Left ventricle myocardium inferior (tissue), 1 donor: ENCODE measurements at regions not wholly inside any gene's neighbourhood (a gene's known extent, or its start where the extent isn't known, plus 50 kb on each side); places are given as distances from the start of the nearest gene placed in this dataset.
"Not testable (repeated sequence)": the region's sequence is repeated elsewhere in the genome, so short reads cannot be mapped to it uniquely, and the experiment has no call there.

Source experiments
- DNase-seq: peaks from one replicate; pipeline ENCODE4 v3.0.0-alpha.2; 2020
- H3K27ac ChIP-seq: fragments of 200-600 bp; replicated peaks from 2 replicates; pipeline ENCODE4 v1.8.0; 2021
- H3K27me3 ChIP-seq: fragments of 200-600 bp; 2 replicates; pipeline ENCODE4 v1.8.0; 2021; ENCODE audit warnings: low read depth
- H3K36me3 ChIP-seq: fragments of 200-600 bp; 2 replicates; pipeline ENCODE4 v1.8.0; 2021
- H3K4me1 ChIP-seq: fragments of 200-600 bp; 2 replicates; pipeline ENCODE4 v1.8.0; 2021
- H3K4me3 ChIP-seq: fragments of 200-600 bp; 2 replicates; pipeline ENCODE4 v1.8.0; 2021; ENCODE audit warnings: mild to moderate bottlenecking, moderate library complexity
- H3K9me3 ChIP-seq: fragments of 200-600 bp; replicated peaks from 2 replicates; pipeline ENCODE4 v1.8.0; 2021
- intact Hi-C: fragments of 100-400 bp; cut with micrococcal nuclease; formaldehyde crosslinking; loops from one replicate; pipeline ENCODE4 v1.11.0; 2022
- TF ChIP-seq, protein P1 (sequence below): fragments of 200-600 bp; IDR thresholded peaks from 2 replicates; pipeline ENCODE4 v1.8.0; 2021; ENCODE audit warnings: antibody characterized with exemption, mild to moderate bottlenecking, borderline replicate concordance
- donor health status: DM: no; HTN: yes; CAD: no; lungs with severe emphysema.

DNA sequence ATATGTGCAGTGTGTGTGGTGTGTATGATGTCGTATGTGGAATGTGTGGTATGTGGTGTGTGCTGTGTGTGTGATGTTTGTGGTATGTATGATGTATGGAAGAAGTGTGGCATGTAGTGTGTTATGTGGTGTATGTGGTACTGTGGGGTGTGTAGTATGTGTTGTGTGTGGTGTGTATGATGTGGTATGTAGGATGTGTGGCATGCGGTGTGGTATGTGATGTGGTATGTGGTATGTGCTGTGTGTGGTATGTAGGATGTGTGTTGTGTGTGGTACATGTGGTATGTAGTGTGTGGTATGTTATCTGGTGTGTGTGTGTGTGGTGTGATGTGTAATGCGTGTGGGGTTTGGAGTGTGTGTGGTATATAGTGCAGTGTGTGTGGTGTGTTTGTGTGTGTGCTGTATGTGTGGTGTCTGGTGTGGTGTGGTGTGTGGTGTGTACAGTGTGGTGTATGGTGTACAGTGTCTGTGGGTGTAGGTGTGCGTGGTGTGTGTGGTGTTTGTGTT is 129.6 kb downstream of the ATP6V0E2 start:
- Histone ChIP-seq H3K27me3 (peaks cover 3% of the 10 kb centered on the region), H3K27ac (no peak overlapping the region), H3K4me3 (no peak overlapping the region), H3K4me1 (no peaks in the 10 kb centered on the region), H3K36me3 (no peaks in the 10 kb centered on the region), H3K9me3 (no peaks in the 10 kb centered on the region)
- intact Hi-C loops = no loop called here
- no peak for DNase-seq
- TF ChIP-seq, protein P1, sequence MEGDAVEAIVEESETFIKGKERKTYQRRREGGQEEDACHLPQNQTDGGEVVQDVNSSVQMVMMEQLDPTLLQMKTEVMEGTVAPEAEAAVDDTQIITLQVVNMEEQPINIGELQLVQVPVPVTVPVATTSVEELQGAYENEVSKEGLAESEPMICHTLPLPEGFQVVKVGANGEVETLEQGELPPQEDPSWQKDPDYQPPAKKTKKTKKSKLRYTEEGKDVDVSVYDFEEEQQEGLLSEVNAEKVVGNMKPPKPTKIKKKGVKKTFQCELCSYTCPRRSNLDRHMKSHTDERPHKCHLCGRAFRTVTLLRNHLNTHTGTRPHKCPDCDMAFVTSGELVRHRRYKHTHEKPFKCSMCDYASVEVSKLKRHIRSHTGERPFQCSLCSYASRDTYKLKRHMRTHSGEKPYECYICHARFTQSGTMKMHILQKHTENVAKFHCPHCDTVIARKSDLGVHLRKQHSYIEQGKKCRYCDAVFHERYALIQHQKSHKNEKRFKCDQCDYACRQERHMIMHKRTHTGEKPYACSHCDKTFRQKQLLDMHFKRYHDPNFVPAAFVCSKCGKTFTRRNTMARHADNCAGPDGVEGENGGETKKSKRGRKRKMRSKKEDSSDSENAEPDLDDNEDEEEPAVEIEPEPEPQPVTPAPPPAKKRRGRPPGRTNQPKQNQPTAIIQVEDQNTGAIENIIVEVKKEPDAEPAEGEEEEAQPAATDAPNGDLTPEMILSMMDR = no peak

DNA sequence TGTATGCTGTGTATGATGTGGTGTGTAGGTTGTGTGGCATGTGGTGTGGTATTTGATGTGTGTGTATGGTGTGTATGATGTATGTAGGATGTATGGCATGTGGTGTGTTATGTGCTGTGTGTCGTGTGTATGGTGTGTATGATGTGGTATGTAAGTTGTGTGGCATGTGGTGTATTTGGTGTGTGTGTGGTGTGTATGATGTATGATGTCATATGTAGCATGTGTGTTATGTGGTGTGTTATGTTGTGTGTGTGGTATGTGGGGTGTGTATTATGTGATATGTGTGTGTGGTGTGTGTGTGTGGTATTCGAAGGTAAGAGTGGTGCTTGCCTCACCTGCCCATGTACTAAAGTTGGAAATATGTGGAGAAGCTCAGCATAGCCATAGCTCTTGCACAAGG is 130.2 kb downstream of the ATP6V0E2 start:
- H3K36me3 ChIP-seq, H3K27ac ChIP-seq, H3K9me3 ChIP-seq, intact Hi-C loops, DNase-seq, H3K4me1 ChIP-seq, H3K4me3 ChIP-seq, H3K27me3 ChIP-seq: not testable (repeated sequence)

DNA sequence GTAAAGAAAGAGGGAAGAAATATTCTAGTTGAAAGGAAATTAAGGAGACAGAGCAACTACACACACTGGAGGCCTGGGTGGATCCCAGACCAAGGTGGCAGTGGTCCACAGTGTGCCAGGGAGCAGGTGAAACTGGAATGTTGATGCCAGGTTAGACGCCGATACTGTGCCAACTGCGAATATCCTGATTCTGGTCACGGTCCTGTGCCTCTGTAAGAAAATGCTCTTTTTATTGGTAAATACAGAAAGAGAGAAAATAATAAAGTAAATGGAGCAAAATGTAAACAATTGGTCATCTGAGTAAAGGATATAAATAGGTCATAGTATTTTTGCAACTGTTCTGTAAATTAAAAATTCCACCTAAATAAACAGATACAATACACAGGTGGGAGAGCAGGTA is 131.1 kb downstream of the ATP6V0E2 start:
- H3K27ac ChIP-seq, H3K36me3 ChIP-seq, H3K27me3 ChIP-seq, DNase-seq, intact Hi-C loops, H3K4me1 ChIP-seq, H3K9me3 ChIP-seq, H3K4me3 ChIP-seq: not testable (repeated sequence)

DNA sequence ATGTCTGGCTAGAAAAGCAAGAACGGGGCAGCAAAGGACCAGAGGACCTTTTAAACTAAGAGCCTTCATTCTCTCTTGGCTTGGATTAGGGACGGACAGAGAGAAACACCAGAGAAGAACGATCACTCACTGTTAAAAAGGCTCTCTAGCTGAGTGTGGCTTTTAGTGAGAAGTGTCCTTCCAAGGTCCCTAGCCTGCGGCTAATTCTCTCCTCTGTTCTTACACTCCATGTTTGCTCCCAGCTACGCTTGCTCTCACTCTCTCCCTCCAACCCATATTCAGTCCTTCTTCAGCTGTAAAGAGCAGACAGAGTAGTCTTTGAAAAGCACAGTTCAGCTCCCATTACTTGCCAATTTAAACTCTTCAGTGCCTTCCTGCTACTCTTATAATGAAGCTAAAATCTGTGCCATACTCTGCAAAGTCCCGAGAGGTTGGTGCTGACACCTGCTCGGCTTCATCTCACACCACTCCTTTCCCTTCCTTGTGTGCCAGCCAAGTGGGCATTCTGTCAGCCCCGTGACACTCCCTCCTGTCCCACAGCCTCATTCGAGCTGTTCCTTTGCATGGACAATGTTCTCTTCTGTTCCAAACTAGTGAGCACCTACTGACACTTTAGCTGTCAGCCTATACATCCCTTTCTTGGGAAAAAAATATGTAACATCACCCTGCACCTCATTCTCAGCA is 136.0 kb downstream of the ATP6V0E2 start:
- DNase-seq, H3K4me3 ChIP-seq, H3K9me3 ChIP-seq, H3K4me1 ChIP-seq, H3K27me3 ChIP-seq, H3K36me3 ChIP-seq, intact Hi-C loops: not testable (repeated sequence)
- peak overlapping the region; percentile 23 for H3K27ac ChIP-seq

DNA sequence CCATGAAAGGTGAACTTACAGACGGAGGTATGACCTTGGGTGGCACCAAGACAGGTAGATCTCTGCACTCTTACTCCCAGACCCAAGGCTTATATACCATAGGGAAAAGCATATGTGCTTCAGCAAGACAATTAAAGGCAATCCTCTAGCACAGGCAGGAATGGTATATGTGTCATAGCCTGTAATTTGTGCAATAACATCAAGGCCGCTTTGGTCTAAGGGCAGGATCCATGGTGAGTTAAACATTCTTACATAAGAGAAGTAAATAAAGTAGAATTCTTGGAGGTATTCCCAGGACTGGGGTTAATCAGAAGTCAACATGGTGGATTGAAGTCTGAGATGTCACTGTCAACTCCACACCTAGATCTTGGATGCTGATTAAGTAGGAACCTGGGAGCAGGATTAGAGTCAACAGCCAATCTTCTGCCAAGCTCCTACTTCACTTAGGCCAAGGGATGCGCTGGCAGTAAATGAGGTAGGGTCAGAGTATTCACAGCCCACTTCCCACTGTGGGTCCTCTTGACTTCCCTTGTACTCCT is 143.0 kb downstream of the ATP6V0E2 start:
- H3K36me3 ChIP-seq = not testable (repeated sequence)

DNA sequence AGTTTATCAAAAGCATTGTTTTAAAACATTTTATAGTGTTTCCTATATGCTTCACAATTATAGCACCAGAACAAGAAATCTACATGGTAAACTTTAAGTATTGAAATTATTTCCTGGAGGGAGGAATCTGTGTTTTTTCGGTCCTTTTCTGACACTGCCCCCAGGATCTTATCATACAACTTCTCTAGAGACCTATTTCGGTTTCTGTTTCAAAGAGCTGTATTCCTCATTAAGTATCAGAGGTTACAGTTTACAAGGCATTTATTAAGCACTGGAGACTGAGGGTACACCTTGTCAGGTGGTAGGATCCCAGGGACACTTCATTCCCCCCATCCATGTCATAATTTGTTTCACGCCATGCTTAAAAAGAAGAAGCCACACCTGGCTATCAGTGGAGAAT is 146.4 kb downstream of the ATP6V0E2 start:
- H3K36me3 ChIP-seq, H3K27ac ChIP-seq, H3K4me3 ChIP-seq, intact Hi-C loops, H3K27me3 ChIP-seq, H3K9me3 ChIP-seq, H3K4me1 ChIP-seq, DNase-seq: not testable (repeated sequence)

More for the DNA sequence above, 143.0 kb downstream of the ATP6V0E2 start:
- H3K4me3 ChIP-seq, H3K27ac ChIP-seq, DNase-seq, H3K9me3 ChIP-seq, H3K4me1 ChIP-seq, H3K27me3 ChIP-seq, intact Hi-C loops: not testable (repeated sequence)

DNA sequence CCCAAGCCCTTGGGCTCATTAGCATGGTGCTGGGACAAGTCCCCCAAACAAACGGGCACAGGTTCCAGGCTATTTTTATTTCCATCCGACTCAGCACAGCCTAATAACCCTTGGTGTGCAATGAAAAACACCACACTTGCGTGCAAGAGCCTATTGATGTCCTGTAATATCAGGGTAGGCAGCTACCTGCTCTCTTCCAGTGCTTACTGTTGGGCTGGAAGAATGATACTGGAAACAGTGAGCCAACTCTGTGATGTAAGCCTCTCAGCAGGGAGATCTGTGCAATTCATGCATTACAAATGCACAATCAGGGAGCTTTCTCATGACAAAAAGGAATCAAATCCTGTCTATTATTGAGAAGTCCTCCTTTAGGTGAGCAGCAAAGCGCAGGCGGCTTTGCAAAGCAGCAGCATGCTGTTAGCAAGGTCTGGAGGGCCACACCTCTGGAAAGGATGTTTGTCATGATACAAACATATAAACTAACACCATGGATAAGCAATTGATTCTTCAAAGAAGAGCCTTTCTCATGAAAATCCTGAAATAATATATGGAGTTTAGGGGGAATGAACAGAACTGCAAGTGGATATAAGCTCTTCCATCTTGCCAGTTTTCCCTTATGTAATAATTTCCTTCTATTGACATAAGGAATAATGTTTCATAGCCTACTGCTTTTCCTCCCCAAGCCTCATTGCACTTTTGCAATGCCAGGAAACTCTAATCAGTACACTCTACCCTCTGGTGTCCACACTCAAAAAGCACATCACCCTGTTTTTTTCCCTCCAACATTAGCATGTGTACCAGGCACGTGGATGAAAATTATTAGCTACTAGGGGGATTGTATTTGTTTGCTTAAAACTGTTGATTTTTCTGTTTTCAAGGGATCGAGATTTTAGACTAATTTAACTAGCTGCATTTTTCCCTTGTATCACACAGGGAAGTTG is 151.1 kb downstream of the ATP6V0E2 start:
- H3K9me3 ChIP-seq, H3K4me3 ChIP-seq, H3K4me1 ChIP-seq, intact Hi-C loops, DNase-seq, H3K27me3 ChIP-seq, H3K27ac ChIP-seq, H3K36me3 ChIP-seq: not testable (repeated sequence)

DNA sequence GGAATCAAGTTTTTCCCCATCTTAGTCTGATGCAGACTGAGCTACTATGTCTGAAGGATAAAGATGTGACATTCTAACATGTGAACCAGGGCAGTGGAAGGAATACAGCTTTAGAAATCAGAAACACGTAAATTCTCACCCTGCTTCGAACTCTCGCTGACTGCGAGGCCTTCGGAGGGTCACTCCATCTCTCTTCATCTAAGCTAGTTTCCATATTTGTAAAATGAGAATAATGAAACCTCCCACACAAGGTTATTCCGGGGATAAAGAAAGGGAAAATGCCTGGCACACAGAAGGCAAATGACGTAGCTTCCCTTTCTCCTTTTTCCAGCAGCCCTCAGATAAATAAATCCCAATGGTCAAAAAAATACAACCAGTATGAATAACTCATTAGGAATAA is 152.0 kb downstream of the ATP6V0E2 start:
- H3K4me3 ChIP-seq, DNase-seq, H3K4me1 ChIP-seq, H3K27ac ChIP-seq, intact Hi-C loops, H3K27me3 ChIP-seq, H3K36me3 ChIP-seq, H3K9me3 ChIP-seq: not testable (repeated sequence)

DNA sequence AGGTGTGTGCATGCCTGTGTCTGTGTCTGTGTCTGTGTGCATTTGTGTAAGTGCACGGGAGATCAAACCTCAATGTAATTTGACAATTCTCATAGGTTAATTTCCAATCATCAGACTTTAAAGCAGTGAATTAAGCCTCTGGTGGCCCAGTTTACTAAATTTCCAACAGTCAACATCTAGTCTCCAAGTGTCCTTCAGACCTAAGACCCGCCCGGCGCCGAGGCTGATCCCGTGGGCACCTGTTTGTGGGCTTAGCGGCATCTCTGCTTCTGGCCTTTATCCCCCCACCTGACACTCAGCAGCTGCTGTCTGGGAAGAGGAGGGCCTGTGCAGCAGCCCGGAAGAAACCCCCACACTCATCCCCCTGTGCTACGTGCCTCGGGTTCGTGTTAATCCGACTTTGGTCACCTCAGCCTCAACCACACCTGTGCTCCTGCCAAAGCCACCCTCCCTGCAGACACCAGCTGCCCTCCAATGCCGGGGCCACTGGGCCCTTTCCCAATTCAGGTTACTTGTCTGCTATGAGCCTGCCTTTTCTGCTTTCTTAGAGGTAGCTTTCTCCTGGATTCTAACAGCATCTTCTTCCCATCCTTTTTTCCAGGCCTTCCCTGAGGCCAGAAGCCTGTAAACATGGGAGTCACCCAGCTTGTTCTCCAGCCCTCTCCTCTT is 154.7 kb downstream of the ATP6V0E2 start:
- not testable (repeated sequence) for DNase-seq, H3K27ac ChIP-seq

DNA sequence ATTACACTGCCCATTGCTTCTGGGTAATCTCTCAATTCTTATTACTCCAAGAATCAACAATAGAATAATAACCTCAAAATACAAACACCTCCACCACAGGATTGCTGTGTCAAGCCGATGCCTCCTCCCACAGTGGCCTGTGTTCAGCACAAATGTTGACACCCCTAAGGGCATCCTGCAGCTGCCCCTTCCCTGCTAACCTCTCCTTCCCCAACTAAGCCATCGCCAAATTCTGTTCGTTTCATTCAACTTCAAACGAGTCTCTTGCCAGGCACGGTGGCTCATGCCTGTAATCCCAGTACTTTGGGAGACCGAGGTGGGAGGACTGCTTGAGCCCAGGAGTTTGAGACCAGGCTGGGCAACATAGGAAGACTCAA is 155.2 kb downstream of the ATP6V0E2 start:
- DNase-seq, H3K27ac ChIP-seq, H3K4me3 ChIP-seq, H3K9me3 ChIP-seq, intact Hi-C loops, H3K27me3 ChIP-seq, H3K4me1 ChIP-seq, H3K36me3 ChIP-seq: not testable (repeated sequence)

More for the DNA sequence above, 154.7 kb downstream of the ATP6V0E2 start:
- H3K4me3 ChIP-seq, H3K36me3 ChIP-seq, H3K27me3 ChIP-seq, intact Hi-C loops, H3K4me1 ChIP-seq, H3K9me3 ChIP-seq: not testable (repeated sequence)

DNA sequence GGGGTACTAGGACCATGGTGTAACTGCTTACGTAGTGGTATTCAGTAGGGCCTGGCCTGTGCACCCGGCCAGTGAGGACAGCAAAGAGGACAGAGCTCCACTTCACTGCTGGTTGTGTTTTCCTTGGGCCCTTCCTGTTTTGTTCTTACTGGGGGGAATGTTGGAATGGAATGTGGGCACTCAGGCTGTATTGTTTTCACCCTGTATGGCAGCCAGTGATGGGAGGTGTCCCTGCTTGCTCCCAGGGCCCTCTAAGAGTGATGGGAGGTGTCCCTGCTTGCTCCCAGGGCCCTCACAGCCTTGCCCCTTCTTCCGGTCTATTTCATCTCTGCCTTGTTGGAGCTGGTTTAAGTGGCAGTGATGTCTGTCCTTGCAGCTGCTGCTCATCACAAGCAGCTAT is 158.0 kb downstream of the ATP6V0E2 start:
- H3K4me3 ChIP-seq, H3K27ac ChIP-seq, H3K36me3 ChIP-seq, H3K4me1 ChIP-seq, DNase-seq, intact Hi-C loops, H3K27me3 ChIP-seq, H3K9me3 ChIP-seq: not testable (repeated sequence)

DNA sequence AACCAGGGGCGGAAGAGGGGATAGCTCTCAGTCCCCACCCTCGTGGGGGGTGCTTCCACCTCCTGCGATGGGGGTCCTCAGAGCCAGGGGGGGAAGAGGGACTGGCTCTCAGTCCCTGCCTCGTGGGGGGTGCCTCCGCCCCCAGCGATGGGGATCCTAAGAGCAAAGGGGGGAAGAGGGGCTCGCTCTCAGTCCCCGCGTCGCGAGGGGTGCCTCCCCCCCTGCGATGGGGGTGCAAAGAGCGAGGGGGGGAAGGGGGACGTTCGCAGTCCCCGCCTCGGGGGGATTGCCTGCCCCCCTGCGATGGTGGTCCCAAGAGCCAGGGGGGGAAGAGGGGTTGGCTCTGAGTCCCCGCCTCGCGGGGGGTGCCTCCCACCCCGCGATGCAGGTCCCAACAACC is 159.9 kb downstream of the ATP6V0E2 start:
- intact Hi-C loops, DNase-seq, H3K4me3 ChIP-seq, H3K36me3 ChIP-seq, H3K27me3 ChIP-seq, H3K27ac ChIP-seq, H3K9me3 ChIP-seq, H3K4me1 ChIP-seq: not testable (repeated sequence)
